HCT116 (cell line): ENCODE measurements at regions not wholly inside any gene's neighbourhood (a gene's known extent, or its start where the extent isn't known, plus 50 kb on each side); places are given as distances from the start of the nearest gene placed in this dataset.

Experiments used
- ATAC-seq: fragments of 200-7000 bp; cut with Tn5 transposase; 2 replicates; pipeline ENCODE4 v1.9.1; 2020; ENCODE audit warnings: mild to moderate bottlenecking, moderate library complexity
- BruUV-seq: library from RNA; stranded (reverse); fragments of 400-500 nt; replicated peaks from 2 replicates; lab custom pipeline; 2021; lab: Mats Ljungman, UMichigan
- CTCF ChIA-PET: fragments of 300-600 bp; sonication (Branson Sonifier 250); formaldehyde crosslinking; loops from one replicate; lab custom pipeline; 2021; ENCODE audit warnings: antibody characterized with exemption; lab: Charles Lee
- POLR2A ChIA-PET: fragments of 300-600, 350-600 bp; sonication (Branson Sonifier 250); formaldehyde crosslinking; loops from one replicate; lab custom pipeline; 2021; ENCODE audit warnings: antibody characterized with exemption; lab: Charles Lee
- RAD21 ChIA-PET, 2 experiments: fragments of 300-600 bp; sonication (Branson Sonifier 250); formaldehyde crosslinking; loops; one replicate each; lab custom pipeline; 2023; ENCODE audit warnings: low total read pairs in 2 of 2; ENCODE audit not compliant: uncharacterized antibody in 2 of 2, unreplicated experiment in 2 of 2, low non-redundant PET in 1 of 2; lab: Charles Lee
- DNase-seq: peaks from one replicate; pipeline ENCODE4 v3.0.0-alpha.2; 2010; ENCODE audit warnings: low read depth, low spot score
- H2AFZ ChIP-seq: fragments of 200-600 bp; shearing (Covaris generic), sonication (generic); 2 replicates; pipeline ENCODE4 v1.6.1; 2017; ENCODE audit warnings: low read depth, mixed run types, mixed read lengths, antibody characterized with exemption, low read length; ENCODE audit not compliant: poor library complexity, severe bottlenecking
- H3K27ac ChIP-seq: 2 replicates; pipeline ENCODE4 v1.5.1; 2012; ENCODE audit warnings: low read depth, low read length
- H3K27me3 ChIP-seq: fragments of 200-600 bp; sonication (generic); 2 replicates; pipeline ENCODE4 v1.6.1; 2016; ENCODE audit warnings: mixed run types, low read length, mixed read lengths; ENCODE audit not compliant: insufficient read depth
- H3K36me3 ChIP-seq, 2 experiments: fragments of 200-500 bp in 1 of 2; fragments of 200-600 bp in 1 of 2; sonication (Bioruptor generic) in 1 of 2; sonication (generic) in 1 of 2; 2 replicates each; pipeline versions ENCODE4 v1.5.1 to v1.6.1; 2014 to 2016; ENCODE audit warnings: low read length in 2 of 2, inconsistent platforms in 1 of 2, mixed read lengths in 1 of 2, mixed run types in 1 of 2; ENCODE audit not compliant: insufficient read depth in 2 of 2, control insufficient read depth in 1 of 2
- H3K4me1 ChIP-seq, 2 experiments: fragments of 200-600 bp in 1 of 2; sonication (generic) in 1 of 2; 2 replicates each; pipeline versions ENCODE4 v1.5.1 to v1.6.1; 2012 to 2017; ENCODE audit warnings: low read length in 2 of 2, inconsistent platforms in 1 of 2, mild to moderate bottlenecking in 1 of 2, mixed read lengths in 1 of 2, mixed run types in 1 of 2, moderate library complexity in 1 of 2; ENCODE audit not compliant: insufficient read depth in 2 of 2, control insufficient read depth in 1 of 2
- H3K4me2 ChIP-seq: fragments of 200-600 bp; sonication (generic); 2 replicates; pipeline ENCODE4 v1.6.1; 2017; ENCODE audit warnings: mixed run types, low read length, mixed read lengths
- H3K4me3 ChIP-seq, 2 experiments: fragments of 200-600 bp in 1 of 2; sonication (generic) in 1 of 2; replicated peaks in 1 of 2; 2 replicates each; pipeline ENCODE4 v1.5.1; 2011 to 2016; ENCODE audit warnings: low read length in 2 of 2, control low read depth in 1 of 2, low read depth in 1 of 2, mild to moderate bottlenecking in 1 of 2, mixed read lengths in 1 of 2, mixed run types in 1 of 2
- H3K79me2 ChIP-seq: fragments of 200-600 bp; sonication (generic); 2 replicates; pipeline ENCODE4 v1.6.1; 2017; ENCODE audit warnings: mild to moderate bottlenecking, mixed run types, low read length, moderate library complexity, mixed read lengths; ENCODE audit not compliant: insufficient read depth
- H3K9ac ChIP-seq: fragments of 200-600 bp; sonication (generic); 2 replicates; pipeline ENCODE4 v1.6.1; 2016; ENCODE audit warnings: low read length, mixed read lengths
- H3K9me2 ChIP-seq: fragments of 200-600 bp; sonication (generic), shearing (Covaris generic); 2 replicates; pipeline ENCODE4 v1.6.1; 2017; ENCODE audit warnings: mixed run types, mild to moderate bottlenecking, moderate library complexity; ENCODE audit not compliant: insufficient read depth
- H3K9me3 ChIP-seq, 2 experiments: fragments of 200-500 bp in 1 of 2; fragments of 200-600 bp in 1 of 2; sonication (Bioruptor generic) in 1 of 2; sonication (generic) in 1 of 2; 2 replicates each; pipeline ENCODE4 v1.6.1; 2014 to 2017; ENCODE audit warnings: low read length in 2 of 2, mixed read lengths in 2 of 2, inconsistent platforms in 1 of 2, low read depth in 1 of 2, mild to moderate bottlenecking in 1 of 2, mixed run types in 1 of 2, moderate library complexity in 1 of 2; ENCODE audit not compliant: control insufficient read depth in 1 of 2, insufficient read depth in 1 of 2
- H4K20me1 ChIP-seq: fragments of 200-600 bp; sonication (generic), shearing (Covaris generic); 2 replicates; pipeline ENCODE4 v1.6.1; 2017; ENCODE audit warnings: mixed run types, mild to moderate bottlenecking, moderate library complexity; ENCODE audit not compliant: insufficient read depth
- CBX3 ChIP-seq: IDR thresholded peaks from 2 replicates; pipeline ENCODE4 v1.6.1; 2012; ENCODE audit warnings: low read depth
- CTCF ChIP-seq, 3 experiments: fragments of 200-600 bp in 1 of 3; sonication (generic) in 1 of 3; IDR thresholded peaks in 2 of 3; conservative IDR thresholded peaks in 1 of 3; 2 replicates each; pipeline ENCODE4 v1.5.1; 2012 to 2017; ENCODE audit warnings: low read depth in 2 of 3, low read length in 2 of 3, antibody characterized with exemption in 1 of 3, borderline replicate concordance in 1 of 3, control low read depth in 1 of 3, mild to moderate bottlenecking in 1 of 3, mixed read lengths in 1 of 3, mixed run types in 1 of 3, moderate library complexity in 1 of 3; ENCODE audit not compliant: insufficient read depth in 1 of 3
- REST ChIP-seq: IDR thresholded peaks from 2 replicates; pipeline ENCODE4 v1.6.1; 2012; ENCODE audit warnings: low read depth
- SRF ChIP-seq: IDR thresholded peaks from 2 replicates; pipeline ENCODE4 v1.6.1; 2012; ENCODE audit warnings: low read depth
- intact Hi-C: fragments of 100-400 bp; cut with micrococcal nuclease; formaldehyde crosslinking; loops from 2 replicates; pipeline ENCODE4 v1.10.0; 2022

GRCh38 chr2:163367825-163368582 is 367.8 kb downstream of the FIGN start:
- no peak overlapping the region for H3K4me2 ChIP-seq
- no peak for ATAC-seq
- no peaks in the 10 kb centered on the region for H3K9me2 ChIP-seq
- ChIA-PET RAD21 (no interaction called here), POLR2A (no interaction called here), CTCF (no interaction called here)
- no peak for DNase-seq
- intact Hi-C loops: no loop called here
- no peaks in the 10 kb centered on the region for H3K27me3 ChIP-seq
- no peaks in the 10 kb centered on the region for H3K4me1 ChIP-seq
- no peak overlapping the region for H3K27ac ChIP-seq
- H3K36me3 ChIP-seq: no peaks in the 10 kb centered on the region
- no peaks in the 10 kb centered on the region for H3K9me3 ChIP-seq
- H3K79me2 ChIP-seq: no peaks in the 10 kb centered on the region
- no peak overlapping the region for H3K4me3 ChIP-seq
- TF ChIP-seq SRF (no peak), CBX3 (no peak), REST (no peak), CTCF (IDR thresholded peaks at IDR 0.05 in 2 of 3, conservative IDR thresholded peaks at IDR 0.05 in 1 of 3; ENCODE audit: borderline replicate concordance in 1 of 3, insufficient read depth in 1 of 3, low read depth in 2 of 3, low read length in 2 of 3) (no peak)
- H2AFZ ChIP-seq: no peak overlapping the region
- no peaks in the 10 kb centered on the region for H4K20me1 ChIP-seq
- no TSS peak for BruUV-seq
- H3K9ac ChIP-seq: no peak overlapping the region
